PC-3 (cell line): ENCODE measurements at regions not wholly inside any gene's neighbourhood (a gene's known extent, or its start where the extent isn't known, plus 50 kb on each side); places are given as distances from the start of the nearest gene placed in this dataset.

ENCODE experiments used
- ATAC-seq: fragments of 200-7000 bp; cut with Tn5 transposase; 2 replicates; pipeline ENCODE4 v1.9.1; 2020; ENCODE audit warnings: mild to moderate bottlenecking, moderate library complexity
- BruUV-seq: library from RNA; stranded (reverse); fragments of 400-500 nt; replicated peaks from 2 replicates; lab custom pipeline; 2021; lab: Mats Ljungman, UMichigan
- CTCF ChIA-PET: fragments of 300-600 bp; sonication (Branson Sonifier 250); formaldehyde crosslinking; loops from one replicate; lab custom pipeline; 2022; ENCODE audit warnings: antibody characterized with exemption; lab: Charles Lee
- POLR2A ChIA-PET: fragments of 300-600 bp; sonication (Branson Sonifier 250); formaldehyde crosslinking; loops from one replicate; lab custom pipeline; 2022; ENCODE audit warnings: antibody characterized with exemption; ENCODE audit not compliant: unreplicated experiment; lab: Charles Lee
- DNase-seq: peaks from one replicate; pipeline ENCODE4 v3.0.0-alpha.2; 2015
- H2AFZ ChIP-seq: fragments of 300-600 bp; sonication (generic); 2 replicates; pipeline ENCODE4 v1.6.0; 2016; ENCODE audit warnings: antibody characterized with exemption, low read length
- H3F3A ChIP-seq: fragments of 300-600 bp; sonication (generic); one replicate; pipeline ENCODE4 v1.6.0; 2017; ENCODE audit warnings: antibody characterized with exemption, low read length, control low read depth, mild to moderate bottlenecking; ENCODE audit not compliant: unreplicated experiment
- H3K27ac ChIP-seq: fragments of 300-600 bp; sonication (generic); 2 replicates; pipeline ENCODE4 v1.5.1; 2016; ENCODE audit warnings: mild to moderate bottlenecking, low read length
- H3K27me3 ChIP-seq: fragments of 300-600 bp; sonication (generic); 2 replicates; pipeline ENCODE4 v1.6.1; 2016; ENCODE audit warnings: low read length, mixed read lengths
- H3K36me3 ChIP-seq: fragments of 300-600 bp; sonication (generic); 2 replicates; pipeline ENCODE4 v1.6.1; 2016; ENCODE audit warnings: low read depth, mixed run types, low read length, mixed read lengths
- H3K4me1 ChIP-seq: fragments of 300-600 bp; sonication (generic); 2 replicates; pipeline ENCODE4 v1.5.1; 2016; ENCODE audit warnings: low read length; ENCODE audit not compliant: insufficient read depth
- H3K4me2 ChIP-seq: fragments of 300-600 bp; sonication (generic); 2 replicates; pipeline ENCODE4 v1.6.0; 2016; ENCODE audit warnings: low read length
- H3K4me3 ChIP-seq: fragments of 300-600 bp; sonication (generic); 2 replicates; pipeline ENCODE4 v1.5.1; 2016; ENCODE audit warnings: mild to moderate bottlenecking, low read length, mixed read lengths
- H3K79me2 ChIP-seq: fragments of 300-600 bp; sonication (generic); 2 replicates; pipeline ENCODE4 v1.6.1; 2017; ENCODE audit warnings: low read length, mixed read lengths
- H3K9ac ChIP-seq: fragments of 300-600 bp; sonication (generic); 2 replicates; pipeline ENCODE4 v1.6.0; 2016; ENCODE audit warnings: mild to moderate bottlenecking, low read length
- H3K9me2 ChIP-seq: fragments of 300-600 bp; sonication (generic); replicated peaks from 2 replicates; pipeline ENCODE4 v1.6.1; 2016; ENCODE audit warnings: mixed run types, low read length, mixed read lengths
- H3K9me3 ChIP-seq: fragments of 300-600 bp; sonication (generic); 2 replicates; pipeline ENCODE4 v1.6.1; 2016; ENCODE audit warnings: low read length, mixed read lengths
- H4K20me1 ChIP-seq: fragments of 300-600 bp; sonication (generic); 2 replicates; pipeline ENCODE4 v1.6.1; 2016; ENCODE audit warnings: low read length, mixed read lengths
- CTCF ChIP-seq: fragments of 300-600 bp; sonication (generic); conservative IDR thresholded peaks from 2 replicates; pipeline ENCODE4 v1.5.1; 2017; ENCODE audit warnings: antibody characterized with exemption, low read depth, mild to moderate bottlenecking, low read length
- EZH2 ChIP-seq: fragments of 300-600 bp; sonication (generic); IDR thresholded peaks from one replicate; pipeline ENCODE4 v1.6.1; 2017; ENCODE audit warnings: antibody characterized with exemption, mild to moderate bottlenecking, low read length; ENCODE audit not compliant: unreplicated experiment
- EZH2phosphoT487 ChIP-seq: fragments of 300-600 bp; sonication (generic); IDR thresholded peaks from 2 replicates; pipeline ENCODE4 v1.6.1; 2018; ENCODE audit warnings: mild to moderate bottlenecking, antibody characterized with exemption, low read length, borderline replicate concordance
- intact Hi-C: fragments of 100-400 bp; cut with micrococcal nuclease; formaldehyde crosslinking; loops from 2 replicates; pipeline ENCODE4 v1.9.0; 2023

GRCh38 chr5:4676934-4677333 is 463.2 kb upstream of the ADAMTS16 start:
- no peak overlapping the region for H3K4me2 ChIP-seq
- POLR2A ChIA-PET = no interaction called here
- no peaks in the 10 kb centered on the region for H3K36me3 ChIP-seq
- CTCF ChIA-PET = no interaction called here
- intact Hi-C loops = no loop called here
- 0 out of 2 replicates have a peak, but pooled peaks cover 3% of the 10 kb centered on the region for H3K9me3 ChIP-seq
- no peaks in the 10 kb centered on the region for H3K27me3 ChIP-seq
- DNase-seq (no peak), ATAC-seq (no peak)
- H2AFZ ChIP-seq = no peak overlapping the region
- no TSS peak for BruUV-seq
- H3F3A ChIP-seq = no peaks in the 10 kb centered on the region
- H4K20me1 ChIP-seq = no peaks in the 10 kb centered on the region
- no peak for TF ChIP-seq CTCF
- no peak for TF ChIP-seq EZH2
- no peak for TF ChIP-seq EZH2phosphoT487
- H3K9ac ChIP-seq = no peak overlapping the region
- H3K4me3 ChIP-seq = no peak overlapping the region
- H3K79me2 ChIP-seq = no peaks in the 10 kb centered on the region
- no peaks in the 10 kb centered on the region for H3K9me2 ChIP-seq
- no peaks in the 10 kb centered on the region for H3K4me1 ChIP-seq
- H3K27ac ChIP-seq = no peak overlapping the region

GRCh38 chr5:4684946-4685345 is 455.2 kb upstream of the ADAMTS16 start:
- H3K9me2 ChIP-seq = no peaks in the 10 kb centered on the region
- H3F3A ChIP-seq = no peaks in the 10 kb centered on the region
- ChIA-PET CTCF (no interaction called here), POLR2A (no interaction called here)
- peaks cover 12% of the 10 kb centered on the region; the same call in 1 of the 2 replicates for H3K9me3 ChIP-seq
- no peaks in the 10 kb centered on the region for H4K20me1 ChIP-seq
- no peak overlapping the region for H3K4me2 ChIP-seq
- H3K9ac ChIP-seq = no peak overlapping the region
- DNase-seq = no peak
- H3K27me3 ChIP-seq = no peaks in the 10 kb centered on the region
- H2AFZ ChIP-seq = no peak overlapping the region
- H3K36me3 ChIP-seq = no peaks in the 10 kb centered on the region
- H3K27ac ChIP-seq = no peak overlapping the region
- H3K79me2 ChIP-seq = no peaks in the 10 kb centered on the region
- BruUV-seq = no TSS peak
- TF ChIP-seq EZH2phosphoT487 = no peak
- TF ChIP-seq CTCF = no peak
- TF ChIP-seq EZH2 = no peak
- no peak for ATAC-seq
- H3K4me1 ChIP-seq = no peaks in the 10 kb centered on the region
- no peak overlapping the region for H3K4me3 ChIP-seq
- intact Hi-C loops = no loop called here

- CTCF ChIA-PET = no interaction called here
- POLR2A ChIA-PET = no interaction called here
- Histone ChIP-seq H3K27me3 (no peaks in the 10 kb centered on the region), H3K79me2 (no peaks in the 10 kb centered on the region), H3K4me2 (no peak overlapping the region), H3F3A (no peaks in the 10 kb centered on the region), H3K9me2 (no peaks in the 10 kb centered on the region), H3K27ac (no peak overlapping the region), H4K20me1 (no peaks in the 10 kb centered on the region), H3K9me3 (0 out of 2 replicates have a peak, but pooled peaks cover 3% of the 10 kb centered on the region), H3K36me3 (no peaks in the 10 kb centered on the region), H3K4me3 (no peak overlapping the region), H2AFZ (no peak overlapping the region), H3K4me1 (no peaks in the 10 kb centered on the region), H3K9ac (no peak overlapping the region)
- TF ChIP-seq EZH2phosphoT487 (no peak), CTCF (no peak), EZH2 (no peak)
- ATAC-seq (no peak), DNase-seq (no peak)
- no TSS peak for BruUV-seq
- intact Hi-C loops = no loop called here
Observed at GRCh38 chr5:4698596-4698995, 441.5 kb upstream of the ADAMTS16 start.
